ENCODE measurements at regions not wholly inside any gene's neighbourhood (a gene's known extent, or its start where the extent isn't known, plus 50 kb on each side); places are given as distances from the start of the nearest gene placed in this dataset.
A peak's percentile ranks its signal among the peaks of the same experiment; 100 is the strongest.

DNA sequence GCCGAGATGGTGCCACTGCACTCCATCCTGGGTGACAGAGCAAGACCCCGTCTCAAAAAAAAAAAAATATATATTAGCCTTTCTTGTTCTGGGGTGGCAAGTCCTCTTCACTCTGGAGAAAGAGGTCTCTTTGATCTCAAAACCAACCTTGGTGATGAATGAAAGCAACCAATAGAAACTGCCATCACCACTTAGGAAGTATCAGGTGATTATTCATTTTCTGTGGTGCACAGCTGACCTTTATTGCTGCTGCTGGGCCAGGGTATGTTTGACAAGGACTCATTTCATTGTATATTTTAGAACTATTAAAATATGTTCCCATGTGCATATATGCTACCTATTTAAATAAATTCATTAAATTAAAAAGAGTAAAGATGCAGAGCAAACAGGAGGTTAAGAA lies 76.0 kb upstream of the KIT start:
- DNase-seq: no peak
- H3K27me3 ChIP-seq (replicated peaks): no peaks in the 10 kb centered on the region
- no peaks in the 10 kb centered on the region for H3K36me3 ChIP-seq (replicated peaks)
- no peak overlapping the region for H3K4me3 ChIP-seq (ENCODE audit: low read depth, low read length)
- in situ Hi-C loops (cut with HindIII; ENCODE audit: low pct_ligation_motif_present, low sequenced_read_pairs): no loop called here
- TF ChIP-seq, protein P1, sequence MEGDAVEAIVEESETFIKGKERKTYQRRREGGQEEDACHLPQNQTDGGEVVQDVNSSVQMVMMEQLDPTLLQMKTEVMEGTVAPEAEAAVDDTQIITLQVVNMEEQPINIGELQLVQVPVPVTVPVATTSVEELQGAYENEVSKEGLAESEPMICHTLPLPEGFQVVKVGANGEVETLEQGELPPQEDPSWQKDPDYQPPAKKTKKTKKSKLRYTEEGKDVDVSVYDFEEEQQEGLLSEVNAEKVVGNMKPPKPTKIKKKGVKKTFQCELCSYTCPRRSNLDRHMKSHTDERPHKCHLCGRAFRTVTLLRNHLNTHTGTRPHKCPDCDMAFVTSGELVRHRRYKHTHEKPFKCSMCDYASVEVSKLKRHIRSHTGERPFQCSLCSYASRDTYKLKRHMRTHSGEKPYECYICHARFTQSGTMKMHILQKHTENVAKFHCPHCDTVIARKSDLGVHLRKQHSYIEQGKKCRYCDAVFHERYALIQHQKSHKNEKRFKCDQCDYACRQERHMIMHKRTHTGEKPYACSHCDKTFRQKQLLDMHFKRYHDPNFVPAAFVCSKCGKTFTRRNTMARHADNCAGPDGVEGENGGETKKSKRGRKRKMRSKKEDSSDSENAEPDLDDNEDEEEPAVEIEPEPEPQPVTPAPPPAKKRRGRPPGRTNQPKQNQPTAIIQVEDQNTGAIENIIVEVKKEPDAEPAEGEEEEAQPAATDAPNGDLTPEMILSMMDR (IDR thresholded peaks at IDR 0.05; ENCODE audit: low read depth, low read length, missing control alignments): no peak
- H3K27ac ChIP-seq: no peak overlapping the region

DNA sequence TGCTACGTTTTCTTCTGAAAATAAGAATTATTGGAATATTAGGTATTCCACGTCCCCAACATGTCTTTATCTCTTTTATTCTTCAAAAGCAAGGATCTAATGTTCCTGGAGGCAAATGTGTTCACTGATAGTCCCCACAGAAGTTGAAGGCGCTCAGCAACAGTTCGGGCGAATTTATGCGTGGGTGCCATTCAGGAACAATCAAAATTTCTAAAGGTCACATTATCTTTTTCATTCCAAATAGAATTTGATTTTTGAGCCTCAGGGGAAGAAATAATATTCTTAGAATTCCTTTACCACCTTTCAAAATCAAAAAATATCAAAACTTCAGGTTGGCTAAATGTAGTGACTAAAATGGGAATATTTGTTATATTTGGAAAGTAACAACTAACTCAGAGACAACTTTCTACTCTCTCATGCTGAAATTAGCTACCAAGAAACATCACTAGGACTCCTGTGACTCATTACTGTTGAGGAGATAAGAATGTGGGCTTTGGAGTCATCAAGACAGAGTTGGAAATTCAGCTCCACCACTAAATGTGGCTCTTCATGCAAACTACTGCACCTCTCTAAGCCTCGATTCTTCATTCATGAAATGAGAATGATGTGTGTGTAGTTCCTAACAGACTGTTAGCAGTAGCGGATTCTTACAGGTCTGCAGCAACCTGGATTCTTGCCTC lies 72.3 kb upstream of the KIT start:
- Histone ChIP-seq H3K27ac (peak overlapping the region; percentile 27), H3K36me3 (replicated peaks) (no peaks in the 10 kb centered on the region), H3K27me3 (replicated peaks) (no peaks in the 10 kb centered on the region), H3K4me3 (ENCODE audit: low read depth, low read length) (no peak overlapping the region)
- TF ChIP-seq, protein P1 (IDR thresholded peaks at IDR 0.05; ENCODE audit: low read depth, low read length, missing control alignments): no peak
- peak; percentile 66 for DNase-seq
- in situ Hi-C loops (cut with HindIII; ENCODE audit: low pct_ligation_motif_present, low sequenced_read_pairs): no loop called here

DNA sequence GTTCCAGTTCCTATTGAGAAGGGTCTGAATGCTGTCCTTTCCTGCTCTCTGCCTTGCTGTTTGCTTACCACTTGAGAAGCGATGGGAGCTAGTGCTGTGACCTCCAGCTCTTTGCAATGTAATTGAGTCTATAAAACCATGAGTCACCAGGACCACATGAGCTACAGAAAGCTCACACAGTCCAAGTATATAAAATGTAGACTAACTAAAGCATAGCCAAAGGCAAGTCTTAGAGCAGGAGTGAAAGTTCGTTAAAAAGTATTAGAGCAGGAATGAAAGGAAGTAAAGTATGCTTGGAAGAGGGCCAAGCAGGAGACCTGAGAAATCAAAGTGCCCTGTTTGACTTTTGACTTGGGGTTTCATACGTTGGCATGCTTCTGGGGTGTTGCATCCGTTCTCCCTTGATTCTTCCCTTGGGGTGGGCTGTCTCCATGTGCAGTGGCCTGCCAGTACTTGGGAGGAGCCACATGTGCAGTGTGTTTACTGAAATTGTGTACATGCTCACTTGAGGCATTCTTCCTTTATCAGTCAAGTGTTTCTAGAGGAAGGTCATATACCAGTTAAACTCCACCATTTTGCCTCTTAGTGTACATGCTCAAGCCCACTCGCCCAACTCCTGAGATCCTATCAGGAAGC lies 71.3 kb upstream of the KIT start:
- peak; percentile 81 for DNase-seq
- peak overlapping the region; percentile 27 for H3K27ac ChIP-seq
- H3K27me3 ChIP-seq (replicated peaks): no peaks in the 10 kb centered on the region
- H3K4me3 ChIP-seq (ENCODE audit: low read depth, low read length): no peak overlapping the region
- H3K36me3 ChIP-seq (replicated peaks): no peaks in the 10 kb centered on the region
- TF ChIP-seq, protein P1 (IDR thresholded peaks at IDR 0.05; ENCODE audit: low read depth, low read length, missing control alignments): no peak
- in situ Hi-C loops (cut with HindIII; ENCODE audit: low pct_ligation_motif_present, low sequenced_read_pairs): no loop called here

DNA sequence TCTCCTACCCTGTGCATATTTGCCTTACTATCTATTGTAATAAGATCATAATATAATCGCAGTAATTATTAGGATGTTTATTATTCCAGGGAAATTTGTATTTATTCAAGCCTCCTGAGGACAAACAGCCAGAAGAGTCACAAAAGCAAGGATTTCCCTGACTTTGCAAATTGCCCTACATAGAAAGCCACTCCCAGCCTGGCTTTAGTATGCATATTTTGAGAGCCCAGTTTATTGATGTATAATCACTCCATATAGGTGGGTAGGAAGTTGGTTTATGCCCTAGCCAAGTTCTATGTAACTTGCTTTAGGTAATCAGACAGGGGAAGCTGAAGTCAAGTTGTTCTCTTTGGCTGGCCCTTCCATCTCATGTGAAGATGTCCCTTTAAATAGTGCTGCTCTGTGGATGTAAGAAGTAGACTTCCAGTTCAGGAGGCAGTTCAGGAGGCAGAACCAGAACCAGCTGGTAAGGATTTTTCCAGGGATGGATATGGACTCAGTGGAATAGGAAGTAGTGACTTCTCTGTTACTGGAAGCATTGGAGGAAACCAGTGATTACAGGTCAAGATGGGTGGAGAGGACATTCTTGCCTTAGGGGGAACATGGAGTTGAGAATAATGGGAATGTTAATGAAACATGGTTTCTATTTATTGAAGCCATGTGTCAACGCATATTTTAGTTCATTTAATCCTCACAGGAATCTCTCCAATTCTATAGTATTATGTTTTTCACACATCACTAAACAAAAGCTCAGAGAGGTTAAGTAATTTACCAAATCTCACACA lies 70.5 kb upstream of the KIT start:
- in situ Hi-C loops (cut with HindIII; ENCODE audit: low pct_ligation_motif_present, low sequenced_read_pairs): no loop called here
- H3K27ac ChIP-seq: no peak overlapping the region
- H3K27me3 ChIP-seq (replicated peaks): no peaks in the 10 kb centered on the region
- TF ChIP-seq, protein P1 (IDR thresholded peaks at IDR 0.05; ENCODE audit: low read depth, low read length, missing control alignments): no peak
- H3K4me3 ChIP-seq (ENCODE audit: low read depth, low read length): no peak overlapping the region
- DNase-seq: no peak
- no peaks in the 10 kb centered on the region for H3K36me3 ChIP-seq (replicated peaks)

DNA sequence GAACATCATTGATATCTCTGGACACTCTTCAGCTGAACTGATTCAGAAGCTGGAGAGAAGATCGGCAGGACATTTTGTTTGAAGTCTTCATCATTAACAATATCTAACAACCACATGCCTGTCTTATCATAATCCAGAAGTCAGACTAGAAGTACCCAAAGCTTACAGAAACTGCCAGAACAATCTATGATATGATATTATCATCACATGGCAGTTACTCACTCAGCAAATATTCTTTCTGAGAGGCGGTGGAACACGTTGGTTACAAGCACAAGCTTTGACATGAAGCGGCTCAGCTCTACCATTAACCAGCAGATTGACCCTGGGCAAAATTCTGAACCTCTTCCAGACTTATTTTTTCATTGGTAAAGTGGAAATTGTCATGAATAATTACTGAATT lies 69.4 kb upstream of the KIT start:
- in situ Hi-C loops (cut with HindIII; ENCODE audit: low pct_ligation_motif_present, low sequenced_read_pairs): no loop called here
- Histone ChIP-seq H3K27me3 (replicated peaks) (no peaks in the 10 kb centered on the region), H3K27ac (peak overlapping the region; percentile 55), H3K36me3 (replicated peaks) (no peaks in the 10 kb centered on the region), H3K4me3 (ENCODE audit: low read depth, low read length) (no peak overlapping the region)
- peak; percentile 67 for DNase-seq
- TF ChIP-seq, protein P1 (IDR thresholded peaks at IDR 0.05; ENCODE audit: low read depth, low read length, missing control alignments): no peak
